ENCODE measurements at regions not wholly inside any gene's neighbourhood (a gene's known extent, or its start where the extent isn't known, plus 50 kb on each side); places are given as distances from the start of the nearest gene placed in this dataset.

DNA sequence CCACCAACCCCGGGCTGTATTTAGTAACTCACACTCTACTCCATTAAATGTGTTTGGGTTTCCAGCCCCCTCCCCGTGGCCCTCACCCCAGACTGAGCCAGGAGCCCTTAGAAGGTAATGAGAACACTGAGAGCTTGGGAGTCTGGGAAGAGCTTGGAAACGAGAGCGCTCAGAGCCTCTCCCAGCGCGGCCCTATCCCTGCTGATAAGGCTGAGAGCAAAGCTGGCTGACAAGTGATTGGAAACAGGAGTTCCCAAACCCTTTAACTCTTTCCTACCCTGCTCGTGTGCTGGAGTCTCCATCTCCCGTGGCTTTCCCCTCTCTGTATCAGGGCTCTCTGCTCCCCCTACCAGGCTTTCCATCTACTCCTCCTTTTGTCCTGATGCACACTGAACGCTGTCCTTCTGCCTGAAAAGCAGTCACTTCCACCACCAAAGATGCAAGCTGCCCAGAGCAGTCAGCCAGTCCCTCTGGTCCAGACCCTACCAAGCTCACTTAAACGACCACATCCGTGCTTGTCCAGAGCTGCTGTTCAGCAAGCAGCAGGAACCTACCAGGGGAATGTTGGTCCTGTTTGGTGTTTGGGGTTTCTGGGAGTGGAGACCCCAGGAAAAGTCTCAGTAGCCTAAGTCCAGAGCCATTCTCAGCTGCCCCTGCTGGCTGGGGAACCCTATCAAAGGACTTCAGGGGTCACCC lies 100.0 kb upstream of the PKDCC start:
- peak; percentile 82 for DNase-seq (ENCODE audit: low read depth)
- no peak overlapping the region for H3K4me3 ChIP-seq (ENCODE audit: low read depth, low read length)
- no peak for TF ChIP-seq CTCF (IDR thresholded peaks at IDR 0.05; ENCODE audit: insufficient read depth, low read depth, low read length)

GRCh38 chr2:41948397-41948763 lies 99.4 kb upstream of the PKDCC start:
- DNase-seq (ENCODE audit: low read depth) = no peak
- H3K4me3 ChIP-seq (ENCODE audit: low read depth, low read length) = no peak overlapping the region
- no peak for TF ChIP-seq CTCF (IDR thresholded peaks at IDR 0.05; ENCODE audit: insufficient read depth, low read depth, low read length)

DNA sequence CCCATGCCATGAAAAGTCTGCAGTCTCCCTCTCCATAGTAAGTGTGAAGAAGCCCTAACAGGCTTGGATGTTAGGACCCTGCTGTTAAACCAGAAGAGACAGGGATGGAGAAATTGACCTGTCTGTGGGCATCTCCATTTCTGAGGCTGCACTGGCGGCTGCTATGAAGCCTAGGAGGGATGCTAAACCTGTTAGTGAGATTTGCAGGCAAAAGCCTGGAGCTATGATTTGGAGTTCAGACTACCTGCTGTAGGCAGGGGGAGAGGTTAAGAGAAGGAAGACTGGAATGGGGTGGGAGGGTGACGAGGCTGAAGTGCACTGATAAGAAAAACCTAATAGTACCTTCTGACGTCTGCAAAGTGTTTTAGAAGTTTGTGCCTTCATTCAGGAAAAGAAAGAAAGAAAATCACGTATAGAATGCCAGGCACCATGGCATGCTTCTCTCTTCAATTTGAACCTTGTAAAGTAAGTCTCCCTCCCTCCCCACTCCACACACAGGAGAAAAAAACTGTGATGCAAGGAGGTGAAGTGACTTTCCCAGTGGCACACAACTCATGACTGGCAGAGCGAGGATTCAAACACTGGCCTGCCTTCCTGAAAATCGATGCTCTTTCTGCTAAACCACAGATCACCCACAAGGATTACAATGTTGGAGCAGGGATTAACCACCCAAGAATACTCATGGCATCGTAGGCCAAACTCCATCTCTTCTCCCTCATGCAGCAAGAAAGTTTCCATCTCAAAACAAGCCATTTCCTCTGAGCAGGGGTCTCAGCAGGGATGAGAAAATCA lies 98.5 kb upstream of the PKDCC start:
- TF ChIP-seq CTCF (IDR thresholded peaks at IDR 0.05; ENCODE audit: insufficient read depth, low read depth, low read length) = no peak
- no peak for DNase-seq (ENCODE audit: low read depth)
- no peak overlapping the region for H3K4me3 ChIP-seq (ENCODE audit: low read depth, low read length)

GRCh38 chr2:41949883-41950665 lies 97.7 kb upstream of the PKDCC start:
- no peak for DNase-seq (ENCODE audit: low read depth)
- H3K4me3 ChIP-seq (ENCODE audit: low read depth, low read length) = no peak overlapping the region
- no peak for TF ChIP-seq CTCF (IDR thresholded peaks at IDR 0.05; ENCODE audit: insufficient read depth, low read depth, low read length)

GRCh38 chr2:41950666-41950960 lies 97.2 kb upstream of the PKDCC start:
- no peak overlapping the region for H3K4me3 ChIP-seq (ENCODE audit: low read depth, low read length)
- DNase-seq (ENCODE audit: low read depth) = no peak
- no peak for TF ChIP-seq CTCF (IDR thresholded peaks at IDR 0.05; ENCODE audit: insufficient read depth, low read depth, low read length)

- no peak for TF ChIP-seq CTCF (IDR thresholded peaks at IDR 0.05; ENCODE audit: insufficient read depth, low read depth, low read length)
- no peak overlapping the region for H3K4me3 ChIP-seq (ENCODE audit: low read depth, low read length)
- DNase-seq (ENCODE audit: low read depth) = no peak
Measured at GRCh38 chr2:41954304-41955291, 93.2 kb upstream of the PKDCC start.

Measured in fibroblast of villous mesenchyme (primary cell).